ENCODE measurements at regions not wholly inside any gene's neighbourhood (a gene's known extent, or its start where the extent isn't known, plus 50 kb on each side); places are given as distances from the start of the nearest gene placed in this dataset.

- TF ChIP-seq CTCF (IDR thresholded peaks at IDR 0.05; ENCODE audit: insufficient read depth, low read length, poor library complexity, severe bottlenecking) (no peak), EZH2phosphoT487 (conservative IDR thresholded peaks at IDR 0.05; ENCODE audit: low read length) (no peak)
These were observed 209.5 kb upstream of the PPP3CA start for GRCh38 chr4:101556842-101557241.
